AG08396 (cell line): ENCODE measurements at regions not wholly inside any gene's neighbourhood (a gene's known extent, or its start where the extent isn't known, plus 50 kb on each side); places are given as distances from the start of the nearest gene placed in this dataset.
"Not testable (repeated sequence)": the region's sequence is repeated elsewhere in the genome, so short reads cannot be mapped to it uniquely, and the experiment has no call there.

Experiments used
- DNase-seq: peaks from one replicate; pipeline ENCODE4 v3.0.0; 2012; ENCODE audit warnings: low spot score, mixed read lengths

GRCh38 chr10:125554016-125554703 is 128.8 kb downstream of the TEX36 start:
- DNase-seq, result no peak

DNA sequence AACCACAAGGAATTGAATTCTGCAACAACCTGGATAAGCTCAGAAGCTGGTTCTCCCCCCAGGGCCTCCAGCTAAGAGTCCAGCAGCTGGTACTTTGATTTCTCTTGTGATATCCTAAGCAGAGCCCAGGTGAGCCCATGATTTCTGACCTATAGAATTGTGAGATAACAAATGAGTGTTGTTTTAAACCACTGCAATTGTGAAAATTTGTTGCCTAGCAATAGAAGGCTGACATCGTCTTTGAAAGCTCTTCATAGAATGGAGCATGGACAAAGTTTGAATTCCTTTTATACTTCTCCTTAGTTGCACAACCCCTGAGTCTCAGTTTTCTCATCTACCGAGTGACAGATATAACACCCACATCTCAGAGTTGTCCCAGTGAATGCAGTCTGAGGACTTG is 129.9 kb downstream of the TEX36 start:
- DNase-seq, result no peak

DNA sequence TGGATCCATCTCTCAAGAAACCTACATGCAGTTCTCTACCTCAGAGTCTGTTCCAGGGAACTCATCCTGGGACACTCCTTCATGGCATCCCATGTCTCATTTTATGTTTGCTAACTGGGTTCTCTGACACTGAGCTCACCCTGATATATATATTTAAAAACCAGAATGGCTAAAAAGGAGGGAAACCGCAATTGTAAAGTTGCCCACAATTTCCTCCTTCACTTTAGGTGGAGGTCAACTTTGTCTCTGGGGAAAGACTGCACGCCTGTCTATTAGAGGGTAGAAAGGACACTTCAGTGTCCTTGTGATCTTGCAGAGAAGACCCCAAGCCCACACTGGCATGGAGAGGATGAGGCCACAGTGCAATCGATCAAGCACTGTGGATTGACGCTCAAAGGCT is 131.7 kb downstream of the TEX36 start:
- DNase-seq, result no peak

DNA sequence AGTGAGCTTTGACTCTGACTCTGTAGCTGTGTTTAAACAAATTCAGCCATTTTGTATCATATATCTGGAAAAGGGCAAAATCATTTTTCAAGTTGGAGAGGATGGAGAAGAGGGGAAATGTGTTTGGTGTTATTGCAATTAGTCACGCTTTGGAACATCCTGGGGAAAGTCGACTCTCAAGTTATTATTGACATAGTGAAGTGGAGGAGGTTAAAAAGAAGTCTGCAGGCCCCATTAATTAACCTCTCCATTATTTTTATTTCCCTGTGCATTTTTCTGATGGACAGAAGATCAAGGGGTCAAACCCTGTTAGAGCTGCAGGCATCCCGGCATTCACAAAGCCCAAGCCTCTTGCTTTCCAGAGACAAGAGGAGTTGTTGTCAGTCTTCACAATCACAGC is 132.6 kb downstream of the TEX36 start:
- no peak for DNase-seq

GRCh38 chr10:125549653-125550052 is 133.3 kb downstream of the TEX36 start:
- DNase-seq, result no peak

DNA sequence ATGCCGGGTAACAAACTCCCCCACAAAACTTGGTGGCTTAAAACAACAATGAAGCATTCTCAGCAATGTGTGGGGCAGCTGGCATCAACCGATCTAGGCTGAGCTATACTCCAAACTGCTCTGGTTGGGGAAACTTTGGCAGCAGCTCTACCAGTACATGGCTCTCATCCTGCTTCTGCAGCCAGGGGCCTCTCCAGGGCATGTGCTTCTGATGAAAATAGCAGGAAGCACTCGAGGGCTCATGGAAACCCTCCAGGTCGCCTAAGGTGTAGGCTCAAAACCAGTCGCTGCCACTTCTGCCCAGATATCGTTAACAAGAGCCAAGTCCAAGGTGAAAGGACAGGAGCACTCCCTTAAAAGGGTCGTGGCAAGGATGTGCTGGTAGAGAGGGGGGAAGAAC is 134.1 kb downstream of the TEX36 start:
- no peak for DNase-seq

GRCh38 chr10:125548356-125548755 is 134.6 kb downstream of the TEX36 start:
- DNase-seq, result no peak

DNA sequence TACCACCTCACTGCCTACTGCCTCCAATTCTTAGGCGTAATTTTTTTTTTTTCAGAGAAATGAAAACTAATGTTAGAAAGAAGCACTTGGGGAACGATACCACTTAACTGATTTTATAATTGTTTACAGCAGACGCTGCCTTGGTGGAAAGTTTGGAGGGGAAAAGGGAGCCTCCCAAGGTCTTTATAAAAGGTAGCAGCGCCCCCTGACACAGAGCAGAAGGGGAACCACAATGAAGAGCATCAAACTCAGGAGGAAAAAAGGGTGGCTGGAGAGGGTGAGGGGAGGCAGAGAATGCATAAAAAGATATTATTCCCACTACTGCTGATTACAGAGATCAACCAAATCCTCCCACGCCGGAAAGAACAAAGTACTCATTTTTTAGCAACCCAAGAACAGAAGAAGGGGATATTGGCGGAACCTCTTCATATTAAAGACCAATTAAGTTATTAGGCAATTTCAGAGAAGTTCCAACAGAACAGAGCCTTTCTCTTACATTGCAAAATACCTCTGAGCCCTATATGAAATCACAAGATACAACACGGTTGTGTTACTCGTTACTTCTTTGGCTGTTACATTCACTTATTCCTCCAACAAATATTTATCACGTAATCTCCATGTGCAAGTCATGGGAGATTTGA is 135.8 kb downstream of the TEX36 start:
- no peak for DNase-seq

DNA sequence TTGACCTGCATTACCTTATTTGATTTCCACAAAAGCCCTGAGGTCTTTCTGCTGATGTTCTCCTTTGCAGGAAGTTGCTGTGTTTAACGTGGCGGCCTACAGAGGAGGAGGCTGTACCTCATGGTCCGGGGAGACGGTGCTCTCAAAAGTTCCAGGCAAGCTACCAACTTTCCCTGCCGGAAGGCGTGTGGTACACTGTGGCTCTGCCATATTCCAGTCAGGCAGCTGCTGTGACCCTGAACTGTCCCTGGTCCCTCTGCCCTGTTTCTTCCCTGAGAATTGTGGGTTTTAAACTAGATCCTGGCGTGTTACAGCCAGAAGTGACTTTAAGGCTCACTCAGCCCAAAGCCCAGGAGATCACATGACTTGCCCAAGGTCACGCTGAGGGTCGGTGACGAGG is 139.2 kb downstream of the TEX36 start:
- DNase-seq, result no peak

GRCh38 chr10:125538947-125539731 is 143.8 kb downstream of the TEX36 start:
- no peak for DNase-seq

DNA sequence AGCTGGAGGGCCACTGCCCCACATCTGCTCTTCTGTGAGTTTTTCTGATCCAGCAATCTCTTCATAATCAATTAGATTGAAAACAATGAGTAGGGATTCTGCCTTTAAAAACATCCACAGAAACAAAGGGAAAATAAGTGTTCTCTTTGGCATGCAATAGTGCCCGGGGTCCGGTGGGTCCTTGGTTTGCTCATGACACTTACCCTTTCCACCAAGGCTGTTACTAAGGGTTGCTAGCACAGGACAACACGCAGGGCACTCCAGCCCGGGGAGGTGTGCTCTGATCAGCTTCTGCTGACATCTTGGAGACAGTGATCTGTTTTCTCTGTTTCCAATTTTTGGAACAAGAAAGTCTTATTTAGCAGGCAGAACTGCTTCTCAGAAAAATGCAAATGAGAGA is 146.7 kb downstream of the TEX36 start:
- no peak for DNase-seq

DNA sequence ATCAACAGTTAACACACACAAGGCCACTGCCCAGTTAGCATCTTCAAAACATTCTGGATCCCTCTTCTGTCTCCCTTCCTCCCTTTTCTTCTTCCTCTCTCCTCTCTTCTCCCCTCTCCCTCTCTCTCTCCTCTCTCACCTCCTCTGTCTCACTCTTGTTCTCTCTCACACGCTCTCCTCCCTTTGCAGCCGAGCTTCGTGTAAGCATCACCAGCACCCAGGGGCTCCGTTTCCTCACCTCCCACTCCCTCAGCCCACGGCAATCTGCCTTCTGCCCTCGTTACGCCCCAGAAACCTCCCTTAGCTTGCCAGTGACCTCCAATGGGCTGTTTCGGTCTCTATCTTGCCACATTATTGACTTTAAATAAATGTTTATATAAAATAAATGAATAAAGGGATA is 147.4 kb downstream of the TEX36 start:
- no peak for DNase-seq

GRCh38 chr10:125534515-125534914 is 148.4 kb downstream of the TEX36 start:
- DNase-seq, result no peak

DNA sequence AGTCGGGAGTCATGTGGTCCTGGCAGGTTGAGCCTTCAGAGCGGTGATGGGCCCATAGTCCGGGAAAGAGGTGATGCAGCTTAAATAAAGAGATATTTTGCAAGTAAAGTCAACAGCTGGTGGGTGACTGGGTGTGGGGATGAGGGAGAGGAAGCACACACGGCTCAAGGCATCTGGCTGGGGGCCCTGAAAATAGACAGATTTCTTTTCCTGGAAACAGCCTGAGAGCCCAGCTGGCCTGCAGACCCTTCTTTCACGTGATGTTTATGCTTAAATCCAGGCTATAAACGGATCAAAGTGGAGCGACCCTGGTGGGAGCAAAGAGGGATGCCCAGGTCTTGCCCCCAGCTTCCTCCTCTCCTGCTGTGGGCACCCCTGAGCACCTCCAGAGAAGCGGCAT is 149.1 kb downstream of the TEX36 start:
- no peak for DNase-seq

DNA sequence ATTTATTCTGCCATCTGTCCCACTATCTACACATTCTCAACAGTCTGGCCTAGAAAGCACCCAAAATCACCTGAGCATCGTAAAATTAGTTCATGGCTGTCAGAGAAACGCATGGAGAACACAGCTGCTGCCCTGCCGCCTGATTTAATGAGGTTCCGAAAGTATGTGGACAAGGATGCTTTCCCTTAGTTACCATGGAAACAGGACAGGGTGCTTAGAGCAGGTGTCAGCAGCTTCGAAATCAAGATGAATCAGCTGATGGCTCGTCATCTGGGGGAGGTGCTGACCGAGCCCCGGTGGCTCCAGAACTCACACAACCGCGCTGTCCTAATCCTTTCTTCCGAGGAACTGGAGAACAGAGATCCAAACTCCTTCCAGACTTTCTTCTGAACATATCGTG is 151.5 kb downstream of the TEX36 start:
- DNase-seq, result no peak

DNA sequence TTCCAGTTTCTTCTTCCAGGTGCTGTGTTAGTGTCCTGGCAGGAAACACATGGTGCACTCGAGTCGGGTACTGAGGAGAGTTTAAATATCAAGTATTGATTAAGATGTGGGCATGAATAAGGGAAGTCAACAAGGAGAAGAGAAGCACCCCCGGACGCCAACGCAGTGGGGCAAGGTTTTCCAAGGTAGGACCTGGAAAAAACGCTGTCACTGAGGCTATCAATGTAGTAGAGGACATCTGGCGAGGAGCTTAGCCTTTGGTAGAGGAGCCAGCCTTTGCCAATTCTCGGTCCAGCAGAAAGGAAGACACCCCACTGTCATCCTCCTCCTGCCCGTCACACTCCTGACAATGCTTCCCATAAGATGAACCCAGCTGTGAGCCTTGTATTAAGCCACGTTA is 159.6 kb downstream of the TEX36 start:
- no peak for DNase-seq

GRCh38 chr10:125521721-125522680 is 161.0 kb downstream of the TEX36 start:
- DNase-seq, result peak; percentile 19

DNA sequence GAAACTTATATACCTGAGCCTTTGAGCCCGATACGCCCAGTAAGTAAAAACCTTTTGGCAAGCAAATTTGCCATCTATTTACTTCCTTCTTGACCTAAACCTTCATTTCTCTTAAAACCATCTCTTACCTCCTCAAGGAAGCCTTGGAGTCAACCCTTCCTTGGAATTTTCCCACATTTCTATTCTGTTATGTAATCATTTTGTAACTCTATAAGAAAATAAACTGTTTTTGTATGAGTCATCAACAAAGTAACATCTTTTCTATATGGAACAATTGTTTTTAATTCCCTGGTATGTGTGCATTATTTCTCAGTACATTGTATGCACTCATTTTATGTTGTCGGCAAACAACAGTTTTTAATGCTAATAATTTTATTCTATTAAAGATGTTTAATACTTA is 162.0 kb downstream of the TEX36 start:
- DNase-seq, result no peak

- DNase-seq, result not testable (repeated sequence)
Observed at GRCh38 chr10:125518397-125518796, 164.6 kb downstream of the TEX36 start.

DNA sequence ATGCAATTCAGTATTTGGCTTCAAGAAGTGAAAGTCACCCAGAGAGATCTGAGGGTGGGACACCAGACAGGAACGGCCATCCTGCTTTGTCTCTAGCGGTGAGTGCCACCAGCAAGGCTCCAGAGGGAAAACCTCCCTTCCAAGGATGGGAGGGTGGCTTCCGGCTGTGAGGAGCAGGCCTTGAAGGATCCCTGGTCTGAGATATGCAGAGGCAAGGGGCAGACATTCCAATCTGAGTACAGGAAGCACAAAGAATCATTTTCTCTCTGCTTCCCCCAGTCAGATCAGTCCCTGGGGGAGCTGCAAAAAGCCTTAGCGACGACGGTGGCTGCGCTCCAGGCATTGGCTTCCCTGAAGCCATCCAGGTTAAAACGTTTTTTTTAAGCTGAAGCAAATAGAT is 167.4 kb downstream of the TEX36 start:
- DNase-seq, result no peak

- DNase-seq, result no peak
Observed at GRCh38 chr10:125514206-125515162, 168.5 kb downstream of the TEX36 start.
